Hepatic stellate cell (primary cell): ENCODE measurements at regions not wholly inside any gene's neighbourhood (a gene's known extent, or its start where the extent isn't known, plus 50 kb on each side); places are given as distances from the start of the nearest gene placed in this dataset.
A peak's percentile ranks its signal among the peaks of the same experiment; 100 is the strongest.

ENCODE experiments used
- DNase-seq: peaks from one replicate; pipeline ENCODE4 v3.0.0; 2011; ENCODE audit warnings: low spot score

DNA sequence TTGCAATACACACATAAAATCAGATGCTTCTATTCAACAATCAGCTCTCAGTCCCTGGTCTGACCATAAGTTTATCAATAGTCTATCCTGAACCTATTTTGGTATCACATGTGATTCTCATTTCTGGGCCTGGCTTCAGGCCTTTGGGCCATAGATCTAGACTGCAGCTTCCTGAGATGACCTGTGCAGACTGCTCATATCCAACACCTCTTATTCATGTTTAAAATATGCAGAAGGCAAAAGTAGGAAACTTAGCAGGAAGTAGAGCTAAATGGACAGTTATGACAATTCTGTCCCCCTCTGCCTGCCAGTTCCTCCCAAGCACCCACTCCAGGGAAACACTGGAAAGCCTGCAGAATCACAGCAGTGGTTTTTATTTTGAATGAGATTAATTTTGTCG, 53.3 kb downstream of the C7orf25 start:
- DNase-seq, result peak; percentile 23

DNA sequence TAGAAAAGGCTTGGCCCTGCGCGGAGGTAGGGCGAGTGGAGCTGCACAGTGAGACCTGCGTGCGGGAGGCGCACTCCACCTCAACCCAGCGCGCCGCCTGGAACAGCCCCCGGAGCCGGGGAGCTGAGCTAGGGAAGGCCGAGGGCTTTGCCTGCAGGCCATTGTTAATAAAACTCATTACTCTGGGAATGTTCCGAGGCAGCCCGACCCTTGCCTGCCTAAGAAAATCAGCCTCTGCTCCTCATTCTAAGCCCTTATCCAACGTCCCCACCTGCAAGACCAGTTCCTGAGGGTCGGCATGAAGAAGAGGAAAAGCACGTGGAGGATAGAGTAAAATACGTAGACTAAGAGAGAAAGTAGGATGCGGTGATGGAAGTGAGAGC, 55.3 kb downstream of the C7orf25 start:
- no peak for DNase-seq

DNA sequence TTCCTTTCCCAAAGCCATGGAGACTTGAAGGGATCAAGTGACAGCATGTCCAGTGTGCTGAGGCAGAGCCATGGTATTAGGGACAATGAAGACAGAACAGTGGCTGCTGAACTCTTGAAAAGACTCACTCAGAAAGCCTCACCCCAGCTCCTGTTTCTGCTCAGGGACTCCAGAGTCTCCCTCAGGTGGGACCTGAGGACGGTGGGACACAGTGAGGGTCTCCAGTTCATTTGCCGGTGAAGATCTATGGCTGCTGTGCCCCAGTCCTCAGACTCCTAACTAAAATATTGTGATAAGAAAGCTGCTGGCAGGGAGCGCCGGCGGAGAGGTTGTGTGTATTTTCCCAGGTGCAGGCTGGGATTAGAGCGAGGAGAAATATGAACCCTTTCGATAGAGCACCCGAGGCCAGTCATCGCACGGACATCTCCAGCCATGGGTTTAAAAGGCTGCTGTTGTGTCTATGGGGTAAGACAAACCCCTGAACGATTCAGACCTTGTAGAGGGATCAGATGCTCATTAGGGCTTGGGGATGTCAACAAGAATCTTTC, 57.2 kb downstream of the C7orf25 start:
- no peak for DNase-seq

DNA sequence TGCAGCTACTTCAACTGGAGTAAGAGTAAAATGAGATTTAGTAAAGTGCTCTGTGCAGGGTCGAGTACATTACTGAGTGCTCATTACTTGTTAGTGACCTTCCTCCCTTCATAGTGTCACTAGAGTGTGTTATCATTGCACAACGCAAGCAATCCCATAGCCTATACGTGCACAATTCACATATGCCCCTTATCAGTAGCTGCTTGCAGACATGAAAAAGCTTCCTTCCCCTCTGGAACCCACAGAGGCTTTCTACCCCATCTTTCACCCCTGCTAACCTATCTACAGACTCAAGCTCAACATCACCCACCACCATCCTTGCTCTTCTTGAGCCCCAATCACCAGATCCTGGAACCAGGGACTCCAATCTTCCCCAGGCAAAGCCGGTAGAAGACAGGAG, 59.3 kb downstream of the C7orf25 start:
- DNase-seq, result no peak

DNA sequence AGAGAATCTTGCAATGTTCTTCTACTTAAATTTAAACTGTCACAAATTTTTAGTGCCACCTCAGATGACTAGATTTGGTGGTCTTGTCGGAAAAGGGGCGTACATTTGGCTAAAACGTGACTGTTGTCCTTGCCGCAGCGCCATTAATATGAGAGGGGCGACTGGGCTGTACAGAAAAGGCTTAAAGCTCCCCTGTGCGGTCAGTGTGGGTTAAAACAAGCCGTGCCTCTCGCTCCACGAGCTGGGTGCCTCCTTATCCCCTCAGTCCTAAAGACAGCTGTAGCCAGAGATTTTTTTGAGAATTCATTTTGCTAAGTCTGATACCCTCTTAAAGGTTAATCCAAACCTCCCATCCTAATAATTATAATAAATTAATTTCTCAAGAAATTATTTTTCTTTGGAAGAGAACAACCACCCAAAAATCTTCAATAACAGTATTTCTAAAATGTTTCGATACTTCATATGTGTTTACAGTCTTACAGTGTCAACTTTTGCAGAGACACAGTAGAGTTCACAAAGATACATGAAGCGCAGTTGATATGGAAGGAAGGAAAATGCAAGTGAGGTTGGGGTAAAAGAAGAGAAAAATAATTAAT, 68.6 kb downstream of the C7orf25 start:
- DNase-seq, result peak; percentile 23

DNA sequence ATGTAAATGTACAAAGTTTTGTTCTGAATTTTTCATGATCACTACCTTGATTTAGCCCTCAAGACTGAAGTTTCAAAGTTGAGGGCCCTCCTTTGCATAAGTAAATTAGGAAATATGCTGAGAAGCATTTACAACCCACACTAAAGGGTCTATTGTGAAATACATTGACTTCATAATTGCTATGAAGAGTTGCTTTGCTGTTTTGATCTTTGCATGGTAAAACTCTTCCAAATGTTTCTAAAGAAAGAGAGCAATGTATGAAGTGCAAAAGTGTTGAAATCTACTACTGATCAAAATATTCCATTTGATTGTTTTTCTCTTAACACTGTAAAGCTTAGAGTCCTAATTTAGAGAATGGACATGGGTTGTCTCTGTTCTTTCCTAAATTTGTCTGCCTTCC, 77.2 kb downstream of the C7orf25 start:
- DNase-seq, result no peak

DNA sequence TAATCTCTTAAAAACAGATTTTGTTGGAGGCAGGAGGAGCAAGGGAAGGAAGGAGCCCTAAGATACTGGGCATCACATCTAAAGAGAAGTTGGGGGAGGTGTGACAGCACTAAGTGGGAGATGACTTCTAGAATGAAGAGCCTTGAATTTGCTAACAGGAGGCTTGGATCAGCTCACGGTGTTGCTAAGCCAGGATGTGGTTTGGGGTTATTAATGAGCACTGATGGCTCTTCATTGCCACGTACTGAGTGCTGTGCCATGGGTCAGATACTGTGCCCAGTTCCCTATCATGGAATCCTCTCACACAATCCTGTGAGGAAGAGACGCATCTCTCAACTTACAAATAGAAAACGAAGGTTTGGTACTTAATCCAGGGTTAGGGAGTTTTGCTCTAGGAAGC, 78.5 kb downstream of the C7orf25 start:
- no peak for DNase-seq

DNA sequence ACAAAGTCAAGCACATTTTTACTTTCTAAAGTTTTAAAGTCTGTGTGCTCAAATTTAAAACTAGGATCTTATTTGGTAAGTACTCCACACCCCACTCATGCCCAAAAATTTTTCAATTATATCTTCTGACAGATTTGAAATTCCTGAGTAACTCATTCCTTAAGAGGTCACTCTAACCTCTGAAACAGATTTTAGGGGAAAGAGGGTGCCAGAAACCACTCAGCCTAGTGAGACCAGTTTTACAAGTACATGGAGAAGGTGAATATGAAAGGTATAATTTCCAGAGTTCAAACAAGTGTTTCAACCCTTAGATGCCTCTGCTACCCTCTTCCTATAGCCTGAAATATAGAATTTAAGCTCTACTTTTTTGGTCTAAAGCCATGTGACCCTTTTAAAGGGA, 79.2 kb downstream of the C7orf25 start:
- DNase-seq, result no peak

DNA sequence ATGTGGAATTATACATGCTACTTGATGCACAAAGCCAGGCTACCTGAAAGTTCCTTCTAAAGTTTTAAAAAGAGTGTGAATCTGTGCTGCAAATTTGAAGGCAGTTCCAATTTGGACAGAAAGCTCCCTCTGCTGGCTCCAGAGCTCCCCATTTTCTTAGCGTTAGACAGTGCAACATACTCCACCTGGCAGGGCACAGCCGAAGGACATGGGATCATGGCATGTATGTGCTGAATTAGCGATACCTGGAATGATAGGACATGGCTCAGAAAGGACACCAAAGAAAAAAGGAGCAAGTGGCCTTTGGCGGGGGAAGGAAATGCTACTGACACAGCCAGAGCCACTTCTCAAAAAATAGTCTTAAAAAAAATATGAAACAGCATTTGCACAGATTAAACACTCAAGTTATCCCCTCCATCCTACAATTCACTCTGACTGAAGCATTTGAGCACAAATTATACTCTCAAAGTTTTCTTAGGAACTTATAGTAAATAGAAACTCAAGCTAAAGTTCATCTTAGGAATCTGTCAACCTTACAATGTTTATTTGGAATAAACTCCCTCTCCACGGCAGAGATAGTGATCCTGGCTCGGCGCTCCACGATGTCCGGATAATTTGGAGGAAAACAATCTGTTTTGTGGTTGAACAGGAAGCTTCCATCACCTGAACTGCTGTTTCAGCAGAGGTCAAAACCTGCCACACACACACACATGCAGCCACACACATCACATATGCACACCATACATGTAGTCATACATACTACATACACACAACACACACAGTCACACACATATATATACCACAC, 80.0 kb downstream of the C7orf25 start:
- no peak for DNase-seq

DNA sequence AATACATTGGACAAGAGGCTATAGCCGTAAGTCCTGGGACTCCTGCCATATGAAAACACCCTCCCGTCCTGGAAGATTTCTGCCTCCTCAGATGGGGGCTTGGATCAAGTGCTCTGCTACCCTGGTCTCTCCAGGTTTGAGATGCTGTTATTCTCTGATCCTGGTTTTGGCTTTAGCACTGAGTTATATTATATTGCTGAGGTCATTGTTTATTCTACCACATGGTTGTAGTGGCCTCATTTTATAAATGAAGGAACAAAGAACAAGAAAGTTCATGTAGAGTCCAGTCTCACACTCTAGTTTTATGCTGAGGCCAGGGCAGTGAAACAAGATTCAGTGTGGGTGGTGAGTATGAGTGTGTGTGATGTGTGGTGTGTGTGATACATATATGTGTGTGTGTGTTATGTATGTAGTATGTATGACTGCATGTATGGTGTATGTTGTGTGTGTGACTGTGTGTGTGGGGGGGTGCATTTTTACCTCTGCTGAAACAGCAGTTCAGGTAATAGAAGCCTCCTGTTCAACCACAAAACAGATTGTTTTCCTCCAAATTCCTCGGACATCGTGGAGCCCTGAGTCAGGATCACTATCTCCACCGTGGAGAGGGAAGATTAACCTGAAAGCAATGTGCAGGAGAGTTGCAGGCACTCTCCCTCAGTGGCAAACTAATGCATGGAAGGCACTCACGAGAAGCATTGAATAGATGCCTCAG, 80.7 kb downstream of the C7orf25 start:
- DNase-seq, result no peak

DNA sequence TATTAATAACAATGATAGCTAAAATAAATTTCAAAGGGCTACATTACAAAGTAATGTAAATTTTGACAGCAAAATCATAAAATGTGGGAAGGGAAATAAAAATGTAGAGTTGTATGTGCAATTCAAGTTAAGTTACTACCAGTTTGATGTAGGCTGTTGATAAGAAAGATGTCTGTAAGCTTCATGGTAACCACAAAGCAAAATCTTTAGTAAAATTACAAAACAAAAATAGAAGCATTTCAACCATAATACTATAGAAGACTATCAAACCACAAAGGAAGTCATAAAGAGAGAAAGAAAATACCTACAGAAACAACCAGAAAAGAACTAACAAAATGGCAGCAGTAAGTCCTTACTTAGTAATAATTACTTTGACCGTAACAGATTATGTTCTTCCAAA, 99.1 kb downstream of the C7orf25 start:
- DNase-seq, result no peak

DNA sequence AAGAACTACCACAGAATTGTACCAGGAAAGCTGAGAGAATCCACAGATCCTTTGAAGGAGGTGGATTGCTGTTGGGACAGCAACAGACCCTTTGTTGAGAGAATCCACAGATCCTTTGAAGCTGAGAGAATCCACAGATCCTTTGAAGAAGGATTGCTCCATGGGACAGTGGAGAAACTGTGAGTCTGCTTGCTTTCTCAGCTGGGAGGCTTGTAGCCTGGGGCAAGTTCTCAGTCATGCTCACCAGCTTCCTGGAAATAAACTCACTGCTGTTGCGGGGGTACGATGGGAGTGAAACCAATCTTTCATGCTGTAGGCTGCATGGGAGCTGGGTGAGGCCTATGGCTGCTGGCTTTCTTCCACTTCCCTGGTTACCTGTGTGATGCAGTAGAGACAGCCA, 106.3 kb downstream of the C7orf25 start:
- DNase-seq, result no peak

DNA sequence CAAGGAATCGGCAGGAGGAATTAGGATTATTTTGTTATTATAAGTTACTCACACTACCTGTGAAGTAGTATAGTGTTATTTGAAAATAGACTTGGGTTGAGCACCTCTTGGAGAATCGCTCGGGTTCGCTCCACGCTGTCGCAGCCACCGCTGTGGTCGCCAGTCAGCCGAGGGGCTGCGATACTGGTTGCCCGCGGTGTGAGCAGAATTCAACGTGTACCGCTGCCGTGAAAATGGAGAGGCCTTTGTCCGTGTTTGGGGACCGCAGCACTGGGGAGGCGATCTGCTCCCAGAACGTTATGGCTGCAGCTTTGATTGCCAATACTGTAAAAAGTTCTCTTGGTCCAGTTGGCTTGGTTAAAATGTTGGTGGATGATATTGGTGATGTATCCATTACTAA, 117.2 kb downstream of the C7orf25 start:
- no peak for DNase-seq

DNA sequence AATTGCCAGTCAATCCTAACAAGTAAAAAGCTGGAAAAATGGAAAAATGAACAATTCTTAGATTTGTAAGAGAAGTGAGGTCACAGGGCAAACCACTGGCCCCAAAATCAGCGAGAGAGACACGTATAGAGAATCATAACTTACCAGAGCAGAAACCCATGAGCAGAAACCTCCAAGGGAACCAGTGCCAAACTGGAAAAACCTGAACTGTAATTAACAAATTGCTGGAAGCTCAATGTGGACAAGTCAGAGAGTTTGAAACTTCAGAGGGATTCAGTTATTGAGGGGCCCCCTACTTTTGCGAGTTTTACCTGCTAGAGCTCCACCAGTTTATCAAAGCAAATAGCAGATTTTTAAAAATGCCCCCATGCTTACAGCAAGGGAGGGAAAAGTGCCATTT, 119.0 kb downstream of the C7orf25 start:
- no peak for DNase-seq

DNA sequence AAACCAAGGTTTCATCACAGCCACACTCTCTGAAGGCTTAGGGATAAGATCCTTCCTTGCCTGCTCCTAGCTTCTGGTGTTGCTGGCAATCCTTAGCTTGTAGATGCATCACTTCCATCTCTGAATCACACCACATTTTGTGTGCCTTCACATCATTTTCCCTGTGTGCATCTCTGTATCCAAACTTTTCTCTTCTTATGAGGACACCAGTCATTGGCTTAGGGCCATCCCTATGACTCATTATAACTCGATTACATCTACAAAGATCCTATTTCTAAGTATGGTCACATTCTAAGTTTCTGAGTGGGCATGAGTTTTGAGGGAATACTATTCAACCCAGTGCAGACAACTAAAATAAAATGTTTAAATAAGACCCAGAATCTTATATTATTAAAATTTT, 121.7 kb downstream of the C7orf25 start:
- no peak for DNase-seq

DNA sequence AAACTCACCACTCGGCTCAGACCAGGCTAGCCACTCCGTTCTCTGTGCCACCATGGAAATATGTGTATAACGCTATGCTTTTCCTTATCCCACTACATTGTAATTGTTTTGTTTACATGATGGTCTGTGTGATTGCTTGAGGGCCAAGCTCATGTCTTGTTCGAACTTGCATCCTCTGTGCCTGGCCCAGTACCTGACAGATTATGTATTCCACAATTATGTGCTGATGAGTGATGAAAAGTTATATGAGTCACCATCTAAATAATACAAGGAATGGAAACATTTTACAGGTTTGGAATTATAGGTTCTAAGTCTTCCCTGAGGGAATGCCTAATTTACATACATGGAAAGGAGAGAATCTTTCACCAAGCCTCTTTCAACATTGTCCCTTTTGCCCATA, 137.4 kb downstream of the C7orf25 start:
- no peak for DNase-seq

DNA sequence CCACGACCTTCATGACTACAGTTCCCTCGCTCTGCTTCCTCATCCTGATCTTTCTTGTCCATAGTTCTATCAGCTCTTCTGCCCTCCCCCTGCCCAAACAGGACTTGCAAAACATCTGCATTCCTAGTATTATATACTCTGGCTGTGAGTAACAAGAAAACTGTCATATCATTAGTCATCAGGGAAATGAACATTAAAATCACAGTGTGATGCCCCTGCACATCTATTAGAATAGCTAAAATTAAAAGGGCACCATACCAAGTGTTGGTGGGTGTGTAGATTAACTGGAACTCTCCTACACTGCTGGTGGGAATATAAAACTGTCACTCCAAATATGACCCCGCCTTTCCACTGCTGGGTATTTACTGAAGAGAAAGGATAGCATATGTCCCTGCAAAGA, 141.8 kb downstream of the C7orf25 start:
- DNase-seq, result no peak

DNA sequence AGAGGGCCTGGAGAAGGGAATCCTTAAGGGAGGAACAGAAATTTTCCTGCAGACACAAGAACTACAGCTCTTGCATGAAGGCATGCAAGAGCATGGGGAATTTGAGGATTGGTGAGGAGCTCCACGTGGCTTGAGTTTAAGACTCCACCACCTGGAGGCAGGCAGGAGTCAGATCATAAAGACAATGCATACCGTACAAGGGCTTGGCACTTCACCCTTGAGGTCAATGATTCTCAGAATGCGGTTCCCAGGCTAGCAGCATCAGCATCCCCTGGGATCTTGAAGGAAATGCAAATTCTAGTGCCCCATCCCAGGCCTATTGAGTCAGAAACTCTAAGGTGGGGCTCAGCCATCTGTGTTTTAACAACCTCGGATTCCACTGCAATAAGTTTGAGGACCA, 143.8 kb downstream of the C7orf25 start:
- DNase-seq, result no peak

DNA sequence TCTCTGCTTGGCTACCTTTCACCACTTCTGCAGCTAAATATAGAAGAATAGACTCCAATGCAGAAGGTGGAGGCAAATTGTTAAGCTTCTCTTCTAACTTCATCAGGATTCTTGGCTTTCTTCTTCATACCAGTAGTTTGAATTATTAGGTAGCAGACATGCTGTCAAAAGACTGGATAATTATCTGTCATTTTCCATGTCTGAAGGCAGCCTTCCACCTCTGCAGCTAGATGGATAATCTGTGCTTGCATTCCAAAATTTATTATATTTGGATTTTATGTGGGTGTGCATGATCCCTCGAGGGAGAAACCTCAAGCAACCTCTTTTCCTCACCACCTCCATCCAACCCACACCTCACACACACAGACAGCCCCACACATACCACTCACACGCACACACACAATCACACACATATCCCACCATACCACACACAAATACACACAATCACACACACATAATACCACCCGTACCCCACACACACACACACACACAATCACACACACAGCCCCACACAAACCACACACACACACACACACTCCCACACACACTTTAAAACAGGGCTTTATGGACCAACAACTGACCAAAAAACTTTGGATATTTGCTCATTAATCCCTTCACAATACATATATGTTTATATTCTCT, 145.0 kb downstream of the C7orf25 start:
- no peak for DNase-seq

DNA sequence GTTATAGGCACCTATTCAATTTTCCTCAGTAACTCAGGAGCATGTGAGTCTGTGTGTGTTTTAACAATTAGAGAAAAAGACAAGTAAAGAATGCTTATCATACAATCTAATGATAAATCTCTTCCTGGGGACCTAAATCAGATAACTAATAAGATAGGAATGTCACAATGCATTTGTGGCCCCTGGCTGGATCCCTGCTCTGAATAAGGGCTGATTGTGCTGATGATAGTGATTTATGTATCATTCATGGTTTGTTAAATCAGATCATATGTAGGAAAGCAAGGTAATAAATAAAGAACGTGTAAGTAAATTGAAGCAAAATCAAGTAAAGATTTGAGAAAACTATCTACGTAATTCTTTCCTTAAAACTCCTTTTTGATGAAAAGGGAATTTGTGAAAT, 145.9 kb downstream of the C7orf25 start:
- DNase-seq, result no peak

DNA sequence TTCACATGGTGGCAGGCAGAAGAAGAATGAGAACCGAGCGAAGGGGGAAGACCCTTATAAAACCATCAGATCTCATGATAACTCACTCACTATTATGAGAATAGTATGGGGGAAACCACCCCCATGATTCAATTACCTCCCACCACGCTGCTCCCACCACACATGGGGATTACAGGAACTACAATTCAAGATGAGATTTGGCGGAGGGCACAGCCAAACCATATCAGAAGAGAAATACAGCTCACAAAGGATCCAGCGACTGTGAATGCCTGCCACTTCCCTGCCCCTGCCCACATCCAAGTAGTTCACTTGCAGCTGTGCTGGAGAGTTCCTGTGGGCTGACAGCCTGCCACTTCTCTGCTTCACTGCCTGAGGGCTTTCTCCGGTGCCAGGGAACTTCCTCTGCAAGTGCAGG, 148.7 kb downstream of the C7orf25 start:
- no peak for DNase-seq

DNA sequence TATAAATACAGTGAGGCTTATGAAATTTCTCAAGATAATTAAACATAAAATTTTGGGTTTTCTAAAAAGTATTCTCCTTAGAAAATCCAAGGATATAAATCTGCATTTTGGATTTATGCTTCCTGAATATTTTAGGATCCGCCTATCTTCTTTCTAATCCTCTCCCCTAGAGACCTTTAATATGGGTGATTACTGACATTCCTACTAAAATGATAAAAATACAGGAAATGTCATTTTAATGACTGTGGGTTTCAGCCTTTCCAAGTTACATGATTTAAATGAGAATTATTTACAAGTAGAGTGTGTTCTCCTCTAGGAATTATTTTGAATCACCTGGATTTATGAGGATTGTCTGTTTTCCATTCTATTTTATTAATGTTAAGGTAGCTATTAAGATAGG, 150.4 kb downstream of the C7orf25 start:
- DNase-seq, result no peak

DNA sequence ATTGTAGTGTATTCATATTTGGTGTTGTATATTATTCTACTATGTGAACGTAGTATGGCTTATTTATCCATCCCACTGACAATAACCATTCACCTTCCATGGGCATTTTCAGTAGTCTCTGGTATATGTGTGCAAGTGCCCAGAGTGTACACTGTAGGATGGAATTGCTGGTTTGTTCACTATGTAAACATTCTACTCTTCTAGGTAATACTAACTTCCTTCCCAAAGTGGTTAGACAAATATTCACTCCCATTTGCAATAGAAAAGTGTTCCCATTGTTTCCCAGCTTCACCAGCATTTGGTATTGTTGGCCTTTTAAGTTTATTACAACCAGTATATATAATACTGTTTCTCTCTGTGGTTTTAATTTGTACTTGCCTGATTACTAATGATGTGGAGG, 153.7 kb downstream of the C7orf25 start:
- no peak for DNase-seq
